HEK293T (cell line): ENCODE measurements at regions not wholly inside any gene's neighbourhood (a gene's known extent, or its start where the extent isn't known, plus 50 kb on each side); places are given as distances from the start of the nearest gene placed in this dataset.

Experiments
- CTCF ChIA-PET: fragments of 350-600 bp; formaldehyde crosslinking; extraction: SDS; loops from one replicate; lab custom pipeline; 2021; ENCODE audit warnings: antibody characterized with exemption, inconsistent platforms; lab: Yijun Ruan, JAX
- POLR2A ChIA-PET: fragments of 350-600 bp; formaldehyde crosslinking; extraction: SDS; loops from one replicate; lab custom pipeline; 2020; ENCODE audit warnings: antibody characterized with exemption, inconsistent platforms; lab: Yijun Ruan, JAX
- DNase-seq: peaks from one replicate; pipeline ENCODE4 v3.0.0; 2012; ENCODE audit warnings: mixed read lengths; ENCODE audit errors: extremely low spot score
- ARNT ChIP-seq: fragments of 450-650 bp; IDR thresholded peaks from 2 replicates; pipeline ENCODE4 v1.6.1; 2017; ENCODE audit warnings: mild to moderate bottlenecking
- BHLHE40 ChIP-seq: fragments of 450-650 bp; IDR thresholded peaks from 2 replicates; pipeline ENCODE4 v1.6.1; 2016; ENCODE audit warnings: mild to moderate bottlenecking, moderate library complexity, borderline replicate concordance
- CTBP1 ChIP-seq: fragments of 450-650 bp; IDR thresholded peaks from 2 replicates; pipeline ENCODE4 v1.6.1; 2016; ENCODE audit warnings: borderline replicate concordance
- ELF4 ChIP-seq: fragments of 450-650 bp; IDR thresholded peaks from 2 replicates; pipeline ENCODE4 v1.6.1; 2017; ENCODE audit warnings: antibody characterized with exemption
- FOXA1 ChIP-seq: fragments of 450-650 bp; IDR thresholded peaks from 2 replicates; pipeline ENCODE4 v1.6.1; 2016; ENCODE audit warnings: mild to moderate bottlenecking
- FOXK2 ChIP-seq: fragments of 450-650 bp; IDR thresholded peaks from 2 replicates; pipeline ENCODE4 v1.6.1; 2016; ENCODE audit warnings: mild to moderate bottlenecking
- FOXM1 ChIP-seq: fragments of 450-650 bp; IDR thresholded peaks from 2 replicates; pipeline ENCODE4 v1.6.1; 2017; ENCODE audit warnings: mild to moderate bottlenecking, borderline replicate concordance
- HDGF ChIP-seq: fragments of 450-650 bp; IDR thresholded peaks from 2 replicates; pipeline ENCODE4 v1.6.1; 2017; ENCODE audit warnings: antibody characterized with exemption, borderline replicate concordance
- L3MBTL2 ChIP-seq: fragments of 450-650 bp; conservative IDR thresholded peaks from 2 replicates; pipeline ENCODE4 v1.6.1; 2016; ENCODE audit warnings: mild to moderate bottlenecking
- LEF1 ChIP-seq: fragments of 450-650 bp; IDR thresholded peaks from 2 replicates; pipeline ENCODE4 v1.6.1; 2017; ENCODE audit warnings: mild to moderate bottlenecking, borderline replicate concordance
- NFRKB ChIP-seq: fragments of 450-650 bp; IDR thresholded peaks from 2 replicates; pipeline ENCODE4 v1.6.1; 2016; ENCODE audit warnings: mild to moderate bottlenecking, moderate library complexity
- PKNOX1 ChIP-seq: fragments of 450-650 bp; IDR thresholded peaks from 2 replicates; pipeline ENCODE4 v1.6.1; 2016
- SP1 ChIP-seq: fragments of 450-650 bp; IDR thresholded peaks from 2 replicates; pipeline ENCODE4 v1.6.1; 2017
- SUZ12 ChIP-seq: fragments of 450-650 bp; IDR thresholded peaks from 2 replicates; pipeline ENCODE4 v1.6.1; 2016; ENCODE audit warnings: mild to moderate bottlenecking
- TARDBP ChIP-seq: fragments of 450-650 bp; IDR thresholded peaks from 2 replicates; pipeline ENCODE4 v1.6.1; 2016
- ZNF384 ChIP-seq: fragments of 450-650 bp; IDR thresholded peaks from 2 replicates; pipeline ENCODE4 v1.6.1; 2016

- ChIA-PET POLR2A (no interaction called here), CTCF (no interaction called here)
- no peak for DNase-seq
- TF ChIP-seq BHLHE40: no peak
Measured at GRCh38 chr11:91435694-91436395, 788.8 kb upstream of the FAT3 start.

- TF ChIP-seq PKNOX1: no peak
- no peak for TF ChIP-seq BHLHE40
- no peak for TF ChIP-seq LEF1
- ChIA-PET POLR2A (no interaction called here), CTCF (no interaction called here)
- no peak for DNase-seq
Measured at GRCh38 chr11:91433284-91434010, 791.2 kb upstream of the FAT3 start.

GRCh38 chr11:91421641-91422040, 803.0 kb upstream of the FAT3 start:
- POLR2A ChIA-PET: no interaction called here
- TF ChIP-seq SP1: no peak
- TF ChIP-seq ARNT: no peak
- no peak for TF ChIP-seq PKNOX1
- no peak for TF ChIP-seq FOXA1
- TF ChIP-seq SUZ12: no peak
- TF ChIP-seq L3MBTL2: no peak
- no peak for TF ChIP-seq HDGF
- TF ChIP-seq TARDBP: no peak
- TF ChIP-seq FOXK2: no peak
- TF ChIP-seq FOXM1: no peak
- no peak for TF ChIP-seq ZNF384
- no peak for TF ChIP-seq LEF1
- no peak for TF ChIP-seq BHLHE40
- TF ChIP-seq NFRKB: no peak
- TF ChIP-seq ELF4: no peak
- TF ChIP-seq CTBP1: no peak
- no peak for DNase-seq
- CTCF ChIA-PET: no interaction called here

- TF ChIP-seq FOXA1 (no peak), ELF4 (no peak), FOXK2 (no peak), L3MBTL2 (no peak), PKNOX1 (no peak), NFRKB (no peak), LEF1 (no peak), TARDBP (no peak), SP1 (no peak), HDGF (no peak), FOXM1 (no peak), ARNT (no peak), SUZ12 (no peak), ZNF384 (no peak), CTBP1 (no peak), BHLHE40 (no peak)
- DNase-seq: no peak
- ChIA-PET CTCF (no interaction called here), POLR2A (no interaction called here)
Measured at GRCh38 chr11:91407842-91408241, 816.8 kb upstream of the FAT3 start.

- TF ChIP-seq L3MBTL2: no peak
- no peak for TF ChIP-seq CTBP1
- no peak for TF ChIP-seq ELF4
- no peak for TF ChIP-seq PKNOX1
- no peak for TF ChIP-seq FOXM1
- TF ChIP-seq NFRKB: no peak
- TF ChIP-seq HDGF: no peak
- no peak for TF ChIP-seq SUZ12
- no peak for TF ChIP-seq TARDBP
- TF ChIP-seq FOXK2: no peak
- no peak for TF ChIP-seq SP1
- TF ChIP-seq ZNF384: no peak
- TF ChIP-seq ARNT: no peak
- CTCF ChIA-PET: interaction anchor here (0.7 kb wide), 1 partner anchor 578 kb away, joined by 3 read pairs; no protein-coding TSS in a partner anchor
- DNase-seq: no peak
- POLR2A ChIA-PET: no interaction called here
Measured at GRCh38 chr11:91406009-91406408, 818.6 kb upstream of the FAT3 start.
